DOHH2 (cell line): ENCODE measurements at regions not wholly inside any gene's neighbourhood (a gene's known extent, or its start where the extent isn't known, plus 50 kb on each side); places are given as distances from the start of the nearest gene placed in this dataset.

Experiments used
- H3F3A ChIP-seq: fragments of 200-600 bp; sonication (generic), shearing (Covaris generic); 2 replicates; pipeline ENCODE4 v1.6.0; 2016; ENCODE audit warnings: antibody characterized with exemption, mild to moderate bottlenecking; ENCODE audit not compliant: control insufficient read depth, insufficient read depth
- H3K27ac ChIP-seq: fragments of 200-600 bp; sonication (generic); 2 replicates; pipeline ENCODE4 v1.5.1; 2014; ENCODE audit warnings: low read depth, mild to moderate bottlenecking, low read length, moderate library complexity
- H3K27me3 ChIP-seq: fragments of 200-600 bp; sonication (generic); 2 replicates; pipeline ENCODE4 v1.6.1; 2014; ENCODE audit warnings: mild to moderate bottlenecking, low read length, mixed read lengths; ENCODE audit not compliant: control insufficient read depth
- H3K36me3 ChIP-seq: fragments of 200-600 bp; sonication (generic); 2 replicates; pipeline ENCODE4 v1.6.1; 2014; ENCODE audit warnings: mild to moderate bottlenecking, low read length, moderate library complexity, mixed read lengths; ENCODE audit not compliant: control insufficient read depth
- H3K4me1 ChIP-seq: fragments of 200-600 bp; sonication (generic); 2 replicates; pipeline ENCODE4 v1.6.1; 2014; ENCODE audit warnings: mild to moderate bottlenecking, low read length, mixed read lengths; ENCODE audit not compliant: control insufficient read depth
- H3K4me2 ChIP-seq: fragments of 200-600 bp; sonication (generic); 2 replicates; pipeline ENCODE4 v1.6.0; 2014; ENCODE audit warnings: mild to moderate bottlenecking, low read length, moderate library complexity
- H3K4me3 ChIP-seq: fragments of 200-600 bp; sonication (generic); 2 replicates; pipeline ENCODE4 v1.5.1; 2014; ENCODE audit warnings: mild to moderate bottlenecking, low read length, mixed read lengths
- H3K79me2 ChIP-seq: fragments of 200-600 bp; sonication (generic); 2 replicates; pipeline ENCODE4 v1.6.1; 2014; ENCODE audit warnings: mild to moderate bottlenecking, low read length, mixed read lengths; ENCODE audit not compliant: control insufficient read depth
- H3K9me2 ChIP-seq: fragments of 200-600 bp; sonication (generic); replicated peaks from 2 replicates; pipeline ENCODE4 v1.6.1; 2014; ENCODE audit warnings: mild to moderate bottlenecking, low read length, mixed read lengths; ENCODE audit not compliant: control insufficient read depth
- H3K9me3 ChIP-seq: fragments of 200-600 bp; sonication (generic); 2 replicates; pipeline ENCODE4 v1.6.1; 2014; ENCODE audit warnings: antibody characterized with exemption, low read length, mixed read lengths; ENCODE audit not compliant: control insufficient read depth, insufficient read depth
- H4K20me1 ChIP-seq: fragments of 200-600 bp; sonication (generic); 2 replicates; pipeline ENCODE4 v1.6.0; 2014; ENCODE audit warnings: low read depth, mild to moderate bottlenecking, antibody characterized with exemption, low read length, moderate library complexity; ENCODE audit not compliant: control insufficient read depth, insufficient read depth
- CTCF ChIP-seq: fragments of 200-600 bp; sonication (generic); IDR thresholded peaks from one replicate; pipeline ENCODE4 v1.5.1; 2014; ENCODE audit warnings: antibody characterized with exemption, mild to moderate bottlenecking, low read depth, low read length; ENCODE audit not compliant: poor library complexity, severe bottlenecking
- EZH2phosphoT487 ChIP-seq: fragments of 200-600 bp; sonication (generic); IDR thresholded peaks from 2 replicates; pipeline ENCODE4 v1.6.1; 2017; ENCODE audit warnings: borderline replicate concordance, mild to moderate bottlenecking, antibody characterized with exemption, low read length, moderate library complexity, mixed read lengths

GRCh38 chr6:153852034-153852433, 187.0 kb upstream of the OPRM1 start:
- no peak overlapping the region for H3K4me2 ChIP-seq
- TF ChIP-seq CTCF: no peak
- TF ChIP-seq EZH2phosphoT487: no peak

GRCh38 chr6:153849072-153849779, 189.8 kb upstream of the OPRM1 start:
- no peak overlapping the region for H3K27ac ChIP-seq
- H3K36me3 ChIP-seq: no peaks in the 10 kb centered on the region
- no peaks in the 10 kb centered on the region for H4K20me1 ChIP-seq
- H3K4me3 ChIP-seq: no peak overlapping the region
- no peaks in the 10 kb centered on the region for H3F3A ChIP-seq
- H3K9me3 ChIP-seq: no peaks in the 10 kb centered on the region; the same call in 1 of the 2 replicates
- H3K9me2 ChIP-seq: no peaks in the 10 kb centered on the region
- no peaks in the 10 kb centered on the region for H3K79me2 ChIP-seq
- no peak overlapping the region for H3K4me2 ChIP-seq
- TF ChIP-seq EZH2phosphoT487 (no peak), CTCF (no peak)
- no peaks in the 10 kb centered on the region for H3K27me3 ChIP-seq
- H3K4me1 ChIP-seq: no peaks in the 10 kb centered on the region

More at GRCh38 chr6:153852034-153852433, 187.0 kb upstream of the OPRM1 start:
- no peaks in the 10 kb centered on the region for H3K4me1 ChIP-seq
- no peaks in the 10 kb centered on the region for H3K9me2 ChIP-seq
- no peak overlapping the region for H3K27ac ChIP-seq
- no peaks in the 10 kb centered on the region for H3K36me3 ChIP-seq
- no peaks in the 10 kb centered on the region for H3K27me3 ChIP-seq
- H3F3A ChIP-seq: no peaks in the 10 kb centered on the region
- H4K20me1 ChIP-seq: no peaks in the 10 kb centered on the region
- no peaks in the 10 kb centered on the region for H3K79me2 ChIP-seq
- no peak overlapping the region for H3K4me3 ChIP-seq
- H3K9me3 ChIP-seq: no peaks in the 10 kb centered on the region; the same call in 1 of the 2 replicates

GRCh38 chr6:153843420-153843819, 195.6 kb upstream of the OPRM1 start:
- no peaks in the 10 kb centered on the region for H3K79me2 ChIP-seq
- no peaks in the 10 kb centered on the region for H3K27me3 ChIP-seq
- H3K4me3 ChIP-seq: no peak overlapping the region
- H3K9me2 ChIP-seq: no peaks in the 10 kb centered on the region
- no peak overlapping the region for H3K27ac ChIP-seq
- no peaks in the 10 kb centered on the region for H3F3A ChIP-seq
- no peak for TF ChIP-seq EZH2phosphoT487
- TF ChIP-seq CTCF: no peak
- no peak overlapping the region for H3K4me2 ChIP-seq
- H3K4me1 ChIP-seq: no peaks in the 10 kb centered on the region
- no peaks in the 10 kb centered on the region for H3K36me3 ChIP-seq
- H3K9me3 ChIP-seq: no peaks in the 10 kb centered on the region
- no peaks in the 10 kb centered on the region for H4K20me1 ChIP-seq
